ENCODE measurements at regions not wholly inside any gene's neighbourhood (a gene's known extent, or its start where the extent isn't known, plus 50 kb on each side); places are given as distances from the start of the nearest gene placed in this dataset.

DNA sequence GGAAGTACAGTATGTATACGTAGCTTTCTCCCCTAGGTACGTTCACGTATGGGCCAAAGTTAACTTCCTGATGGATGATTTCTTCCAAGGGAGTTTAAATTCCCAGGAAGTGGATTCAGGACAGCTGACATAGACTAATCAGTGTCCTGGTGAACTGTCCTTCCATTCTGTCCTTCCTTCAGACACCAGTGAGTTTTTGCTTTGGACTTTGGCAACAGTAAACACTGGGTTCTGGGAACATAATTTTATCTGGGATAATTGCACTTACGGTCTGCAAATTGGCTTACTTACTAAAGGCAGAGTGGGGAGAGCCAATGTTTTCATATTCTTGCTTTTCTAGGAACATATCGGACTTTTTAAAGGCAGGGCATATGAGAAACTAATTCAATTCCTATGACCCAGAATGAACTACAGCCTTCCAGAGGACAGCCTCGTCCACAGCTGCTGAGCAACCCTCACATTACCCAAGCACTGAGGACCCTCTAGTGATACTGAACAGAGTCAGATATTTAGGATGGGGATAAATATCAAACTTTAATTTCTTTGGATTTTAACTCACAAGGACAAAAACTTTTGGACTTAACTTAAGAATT, 97.9 kb downstream of the RAB18 start:
- TF ChIP-seq YY1 (IDR thresholded peaks at IDR 0.05; ENCODE audit: insufficient read depth, insufficient read length) (no peak), ZNF274 (IDR thresholded peaks at IDR 0.05; ENCODE audit: low read depth, low read length) (no peak), SUZ12 (IDR thresholded peaks at IDR 0.05; ENCODE audit: extremely low read depth, insufficient read depth, insufficient read length) (no peak)
